ENCODE measurements at regions not wholly inside any gene's neighbourhood (a gene's known extent, or its start where the extent isn't known, plus 50 kb on each side); places are given as distances from the start of the nearest gene placed in this dataset.
"Not testable (repeated sequence)": the region's sequence is repeated elsewhere in the genome, so short reads cannot be mapped to it uniquely, and the experiment has no call there.

DNA sequence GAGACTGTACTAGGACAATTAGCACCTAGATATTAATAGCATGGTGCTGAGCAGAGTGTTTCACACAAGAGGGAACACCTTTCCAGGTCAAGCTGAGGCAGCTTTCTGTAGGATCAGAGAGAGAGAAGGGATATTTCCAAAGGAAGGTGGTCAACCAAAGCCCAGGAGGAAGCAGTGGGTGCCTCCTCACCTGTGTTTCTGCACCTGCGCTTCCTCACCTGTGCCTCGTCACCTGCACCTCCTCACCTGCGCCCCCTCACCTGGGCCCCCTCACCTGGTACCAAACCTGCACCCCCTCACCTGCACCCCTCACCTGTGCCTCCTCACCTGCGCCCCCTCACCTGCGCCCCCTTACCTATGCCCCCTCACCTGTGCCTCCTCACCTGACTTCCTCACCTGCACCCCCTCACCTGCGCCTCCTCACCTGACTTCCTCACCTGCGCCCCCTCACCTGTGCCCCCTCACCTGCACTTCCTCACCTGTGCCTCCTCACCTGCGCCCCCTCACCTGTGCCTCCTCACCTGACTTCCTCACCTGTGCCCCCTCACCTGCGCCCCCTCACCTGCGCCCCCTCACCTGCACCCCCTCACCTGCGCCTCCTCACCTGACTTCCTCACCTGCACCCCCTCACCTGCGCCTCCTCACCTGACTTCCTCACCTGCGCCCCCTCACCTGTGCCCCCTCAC is 67.9 kb downstream of the TTLL2 start:
- no peak for DNase-seq

DNA sequence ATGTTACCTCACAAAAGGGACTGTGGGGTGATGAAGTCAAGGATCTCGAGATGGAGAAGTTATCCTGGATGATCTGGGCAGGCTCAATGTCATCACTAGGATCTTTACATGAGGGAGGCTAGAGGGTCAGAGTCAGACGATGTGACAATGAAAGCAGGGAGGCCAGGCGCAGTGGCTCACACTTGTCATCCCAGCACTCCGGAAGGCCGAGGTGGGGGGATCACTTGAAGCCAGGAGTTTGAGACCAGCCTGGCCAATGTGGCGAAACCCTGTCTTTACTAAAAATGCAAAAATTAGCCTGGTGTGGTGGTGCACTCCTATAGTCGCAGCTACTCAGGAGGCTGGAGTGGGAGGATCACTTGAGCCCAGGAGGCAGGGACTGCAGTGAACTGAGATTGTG is 68.8 kb downstream of the TTLL2 start:
- DNase-seq = no peak

DNA sequence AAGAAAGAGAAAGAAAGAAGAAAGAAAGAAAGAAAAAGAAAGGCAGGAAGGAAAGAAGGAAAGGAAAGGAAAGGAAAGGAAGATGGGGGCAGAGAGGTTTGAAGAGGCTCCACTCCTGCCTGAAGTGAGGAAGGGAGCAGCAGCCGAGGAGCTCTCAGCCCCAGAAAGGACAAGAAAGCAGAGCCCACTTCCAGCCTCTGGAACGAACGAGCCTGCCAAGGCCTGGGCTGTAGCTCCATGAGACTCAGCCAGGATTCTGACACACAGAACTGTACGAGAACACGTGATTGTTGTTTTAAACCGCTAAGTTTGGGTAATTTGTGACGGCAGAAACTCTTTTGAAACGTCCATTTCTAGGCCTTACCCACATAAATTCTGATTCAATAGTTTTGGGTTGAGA is 69.5 kb downstream of the TTLL2 start:
- no peak for DNase-seq

DNA sequence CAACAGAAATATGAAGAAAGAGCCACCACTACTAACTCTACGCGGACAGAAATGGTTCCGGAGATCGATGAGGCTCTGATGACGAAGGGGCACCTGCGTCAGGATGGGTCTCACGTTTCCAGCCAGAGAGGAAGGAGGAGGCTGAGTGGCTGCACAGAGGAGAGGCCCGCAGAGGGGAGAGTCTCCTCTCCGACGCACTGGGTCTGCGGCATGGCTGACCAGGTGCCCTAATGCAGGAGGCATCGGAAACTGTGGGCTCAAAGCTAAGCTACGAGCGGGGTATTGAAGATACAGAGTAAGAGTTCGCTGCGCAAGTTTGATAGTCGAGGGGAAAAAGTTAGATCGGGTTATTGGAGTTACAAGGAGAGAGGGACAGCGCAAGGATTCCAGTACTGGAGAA is 69.9 kb downstream of the TTLL2 start:
- no peak for DNase-seq

DNA sequence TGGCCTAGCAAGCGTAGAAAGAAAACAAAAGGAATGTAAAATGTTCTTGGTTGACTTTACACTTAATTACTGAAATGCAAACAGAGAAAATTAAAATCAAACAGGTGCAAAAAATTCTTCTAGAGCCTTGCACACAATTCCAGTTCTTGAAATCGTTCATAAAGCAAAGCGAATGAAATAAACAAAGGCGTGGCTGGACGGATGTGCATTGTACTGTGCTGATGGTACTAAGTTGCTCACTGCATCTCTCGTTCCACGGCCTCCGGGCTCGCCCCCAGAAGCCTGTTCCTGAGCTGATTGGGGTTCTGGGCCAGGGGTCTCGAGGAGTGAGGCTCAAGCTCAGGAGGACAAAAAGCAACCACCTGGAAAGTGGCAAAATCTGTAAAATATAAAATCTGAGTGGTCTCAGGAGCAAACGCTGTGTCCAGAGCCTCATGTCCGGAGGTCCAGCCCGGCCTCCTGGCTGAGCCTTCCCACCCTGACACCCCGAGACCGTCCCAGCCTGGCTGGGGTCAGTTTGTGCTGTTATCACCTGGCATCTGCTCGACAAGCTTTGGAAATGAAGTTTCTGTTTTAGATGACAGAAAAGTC is 71.3 kb downstream of the TTLL2 start:
- no peak for DNase-seq

DNA sequence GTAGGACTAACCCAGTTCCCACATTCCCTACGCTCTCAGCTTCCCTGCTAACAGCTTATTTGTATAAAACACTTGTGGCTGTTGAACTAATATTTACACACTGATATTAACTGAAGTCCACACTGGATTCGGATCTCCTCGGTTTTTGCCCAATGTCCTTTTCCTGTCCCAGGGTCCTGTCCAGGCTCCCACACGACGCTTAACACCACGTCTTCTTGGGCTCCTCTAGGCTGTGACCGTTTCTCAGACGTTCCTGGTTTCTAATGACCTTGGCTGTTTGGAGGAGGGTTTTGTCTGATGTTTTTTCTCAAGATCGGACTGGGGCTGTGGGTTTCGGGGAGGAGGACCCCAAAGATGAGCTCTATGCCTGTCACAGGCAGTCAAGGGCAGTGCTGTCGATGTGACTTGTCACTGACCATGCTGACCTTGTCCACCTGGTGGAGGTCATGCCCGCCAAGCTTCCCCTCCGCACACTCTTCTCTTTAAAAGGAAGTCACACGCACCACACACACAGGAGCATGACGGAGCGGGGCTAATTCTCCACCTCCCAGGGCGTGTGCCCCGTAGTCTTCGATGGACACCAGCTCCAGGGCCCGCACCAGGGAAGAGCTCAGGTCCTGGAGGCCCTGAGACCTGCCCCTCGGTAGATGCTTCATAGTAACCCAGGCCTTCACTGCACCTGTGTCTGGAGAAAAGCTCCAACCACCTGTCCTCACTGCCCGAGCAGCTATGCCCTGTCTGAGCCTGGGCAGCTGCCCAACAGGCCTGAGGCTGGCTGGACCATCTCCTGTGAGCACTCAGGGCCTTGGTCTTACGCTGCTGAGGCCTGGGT is 72.0 kb downstream of the TTLL2 start:
- no peak for DNase-seq

DNA sequence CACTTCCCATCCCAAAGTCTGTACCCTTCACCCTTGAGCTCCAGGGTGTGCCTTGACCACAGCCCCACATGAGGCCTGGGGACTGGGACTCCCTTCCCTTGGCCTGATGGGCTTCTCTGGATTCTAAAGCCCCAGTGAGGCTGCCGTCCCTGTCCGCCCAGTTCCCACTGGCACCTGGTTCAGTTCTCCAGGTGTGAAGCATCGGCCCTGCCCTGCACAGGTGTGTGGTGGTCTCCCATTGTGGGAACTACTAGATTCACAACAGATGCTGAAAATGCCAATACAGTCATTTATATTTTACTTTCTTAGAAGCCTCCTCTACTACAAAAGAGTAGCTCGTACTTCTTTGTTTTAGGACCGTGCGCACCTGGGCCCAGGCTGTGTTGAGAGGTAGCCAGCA is 72.8 kb downstream of the TTLL2 start:
- no peak for DNase-seq

DNA sequence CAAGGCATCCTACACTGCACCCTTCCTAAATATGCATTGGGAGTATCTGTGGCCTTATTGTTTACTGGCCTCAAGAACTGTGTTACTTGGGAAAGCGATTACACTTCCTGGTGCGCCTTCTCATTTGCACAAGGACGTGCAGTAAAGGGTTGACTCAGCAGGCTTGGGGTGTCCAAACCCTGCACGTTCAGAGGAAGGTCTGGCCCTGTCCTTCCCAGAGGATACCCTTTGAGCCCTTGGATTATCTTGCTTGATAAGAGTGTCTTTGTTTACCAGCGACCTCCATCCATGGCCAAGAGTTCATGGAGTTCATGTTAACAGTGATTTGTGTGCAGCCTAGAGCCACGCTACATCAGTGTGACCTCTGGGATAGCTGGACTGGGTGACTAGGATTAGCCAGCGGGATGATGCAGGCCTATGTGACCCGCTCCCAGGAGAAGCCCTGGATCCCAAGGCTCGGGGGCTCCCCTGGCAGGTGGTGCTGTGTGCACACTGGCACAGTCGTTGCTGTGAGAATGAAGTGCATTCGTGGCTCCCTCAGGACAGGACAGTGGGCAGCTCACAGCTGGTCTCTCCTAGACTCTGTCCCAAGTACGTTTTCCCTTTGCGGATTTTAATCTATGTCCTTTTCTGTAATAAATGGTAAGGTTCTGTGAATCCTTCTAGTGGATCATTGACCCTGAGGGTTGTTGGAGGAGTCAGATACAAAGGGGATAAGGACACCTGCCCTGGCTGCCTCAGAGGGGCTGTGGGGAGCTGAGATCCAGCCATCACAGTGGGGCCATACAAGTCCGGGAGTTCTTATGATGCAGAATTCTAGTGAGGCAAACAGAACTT is 73.5 kb downstream of the TTLL2 start:
- no peak for DNase-seq

DNA sequence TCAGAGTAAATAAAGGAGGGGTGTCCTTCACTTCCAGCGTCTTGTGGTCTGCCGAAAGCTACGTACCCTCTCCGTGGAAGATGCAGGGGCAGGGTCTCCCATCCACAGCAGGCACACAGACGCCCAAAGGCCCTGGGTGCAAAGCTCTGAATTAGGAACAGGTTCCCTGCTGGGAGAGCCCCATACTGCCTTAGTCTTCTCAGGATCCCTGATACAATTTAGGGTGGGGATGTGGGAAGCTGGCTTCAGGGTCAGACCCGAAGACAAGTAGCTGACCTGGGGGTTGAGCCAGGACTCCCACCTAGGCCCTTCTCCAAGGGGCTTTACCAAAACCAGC is 74.1 kb downstream of the TTLL2 start:
- DNase-seq = no peak

DNA sequence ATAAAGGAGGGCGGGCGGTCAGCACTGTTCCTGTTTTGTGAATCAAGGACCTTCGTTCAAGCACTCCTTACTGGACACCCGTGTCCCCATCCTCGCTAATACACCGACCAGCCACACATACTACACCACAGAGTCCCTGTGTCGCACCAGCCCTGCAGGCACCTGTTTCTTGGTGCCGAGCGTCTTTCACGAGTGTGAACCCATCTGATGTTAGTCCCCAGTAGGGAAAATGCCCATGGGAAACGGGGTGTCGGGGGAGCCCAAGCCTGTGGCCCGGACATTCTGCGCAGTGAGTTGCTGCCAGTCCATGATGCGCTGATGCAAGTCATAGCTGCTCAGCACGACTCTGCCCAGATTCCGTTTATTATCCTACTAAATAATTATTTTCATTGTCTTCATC is 74.7 kb downstream of the TTLL2 start:
- DNase-seq = no peak

DNA sequence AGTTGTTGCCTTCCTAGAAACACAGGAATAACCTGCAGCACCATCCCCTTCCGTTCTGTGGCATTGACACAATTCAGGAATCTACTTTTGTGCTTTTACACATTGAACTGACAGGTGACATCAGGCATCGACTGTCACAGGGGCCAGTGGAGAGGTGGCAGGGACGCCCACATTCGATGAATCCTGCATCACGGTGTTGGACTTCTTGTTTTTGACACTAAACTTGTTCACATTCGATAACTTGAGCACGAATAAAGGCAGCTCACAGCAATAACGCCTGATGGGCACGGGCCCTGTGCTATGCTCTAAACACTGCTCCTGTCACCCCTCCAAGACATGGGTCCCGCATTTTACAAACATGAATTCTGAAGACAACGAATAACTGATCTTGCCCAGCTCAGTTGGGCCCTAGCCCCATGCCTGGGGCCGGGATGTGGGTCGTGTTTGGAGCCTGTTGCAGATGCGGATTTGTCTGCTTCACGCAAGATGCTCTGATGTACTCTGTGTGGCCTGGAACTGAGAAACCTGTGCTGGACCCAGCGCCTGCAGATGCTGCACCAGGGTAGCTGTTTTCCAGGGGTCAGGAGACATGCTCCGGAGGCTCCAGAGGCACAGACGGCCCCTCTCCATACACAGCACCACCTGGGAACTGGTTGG is 75.7 kb downstream of the TTLL2 start:
- no peak for DNase-seq

DNA sequence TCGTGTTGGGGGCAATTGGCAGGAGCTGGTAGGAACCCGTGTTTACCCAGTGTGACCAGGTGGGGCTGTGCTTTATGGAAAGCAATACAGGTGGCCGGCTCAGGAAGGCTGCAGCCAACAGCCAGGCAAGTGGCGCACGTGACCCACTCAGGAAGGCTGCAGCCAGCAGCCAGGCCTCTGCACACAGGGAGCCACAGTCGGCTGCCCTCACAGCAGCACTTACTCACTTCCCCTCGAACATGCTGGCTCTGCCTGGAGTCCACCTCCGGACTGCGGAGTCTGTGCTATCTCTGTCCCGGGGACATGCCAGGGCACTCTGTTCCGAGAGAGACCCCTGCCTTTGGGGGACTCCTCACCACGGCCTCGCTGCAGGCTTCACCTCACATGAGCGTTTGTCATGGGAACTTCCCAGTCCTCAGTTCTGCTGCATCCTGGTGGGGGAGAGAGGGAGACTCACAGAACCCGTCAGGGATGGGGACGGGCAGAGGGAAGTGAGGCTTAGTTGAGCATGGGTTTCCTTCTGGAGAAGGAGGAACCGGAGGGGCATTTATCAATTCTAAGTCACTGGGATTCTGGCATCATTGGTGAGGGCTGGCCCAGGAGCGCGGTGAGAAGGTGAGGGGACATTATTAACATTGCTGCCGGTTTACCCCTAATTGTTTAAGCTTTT is 76.8 kb downstream of the TTLL2 start:
- DNase-seq = no peak

DNA sequence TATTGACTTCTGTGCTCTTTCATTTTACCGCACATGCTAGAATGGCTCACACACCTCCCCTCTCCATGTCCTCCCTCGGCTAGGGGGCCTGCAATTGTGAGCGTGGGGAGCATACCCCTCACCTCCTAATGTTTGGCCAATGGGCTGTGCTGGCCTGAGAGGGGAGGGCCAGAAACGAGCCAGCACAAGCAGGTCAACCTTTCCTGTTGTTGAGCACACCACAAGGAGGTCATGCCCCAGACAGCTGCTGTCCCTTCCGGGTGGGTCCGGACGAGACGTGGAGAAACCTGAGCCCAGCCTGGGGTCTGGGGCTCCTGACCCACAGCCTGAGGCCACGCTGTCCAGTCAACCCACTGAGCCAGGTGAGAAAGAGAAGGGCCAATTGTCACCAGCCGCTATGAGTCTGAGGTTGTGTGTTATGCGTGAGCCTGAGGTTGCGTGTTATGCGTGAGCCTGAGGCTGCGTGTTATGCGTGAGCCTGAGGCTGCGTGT is 77.4 kb downstream of the TTLL2 start:
- DNase-seq = no peak

DNA sequence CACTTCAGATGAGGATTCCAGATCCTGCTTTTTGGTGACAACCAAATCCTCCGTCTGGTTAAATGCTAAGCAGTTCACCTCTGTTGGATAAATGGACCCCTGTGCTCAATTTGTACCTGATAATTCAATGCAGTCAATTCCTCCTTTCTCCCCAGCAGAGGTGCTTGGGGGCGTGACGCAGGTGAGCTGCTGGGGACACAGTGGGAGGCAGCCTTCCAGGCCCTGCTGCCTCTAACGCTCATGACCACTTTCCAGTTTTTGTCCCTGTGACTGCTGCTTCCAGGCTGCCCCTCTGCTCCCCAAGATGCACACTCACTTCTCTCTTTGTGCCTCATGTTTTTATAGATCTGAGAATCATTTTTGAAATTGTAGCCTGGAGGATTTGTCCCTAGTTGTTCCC is 78.5 kb downstream of the TTLL2 start:
- DNase-seq = no peak

DNA sequence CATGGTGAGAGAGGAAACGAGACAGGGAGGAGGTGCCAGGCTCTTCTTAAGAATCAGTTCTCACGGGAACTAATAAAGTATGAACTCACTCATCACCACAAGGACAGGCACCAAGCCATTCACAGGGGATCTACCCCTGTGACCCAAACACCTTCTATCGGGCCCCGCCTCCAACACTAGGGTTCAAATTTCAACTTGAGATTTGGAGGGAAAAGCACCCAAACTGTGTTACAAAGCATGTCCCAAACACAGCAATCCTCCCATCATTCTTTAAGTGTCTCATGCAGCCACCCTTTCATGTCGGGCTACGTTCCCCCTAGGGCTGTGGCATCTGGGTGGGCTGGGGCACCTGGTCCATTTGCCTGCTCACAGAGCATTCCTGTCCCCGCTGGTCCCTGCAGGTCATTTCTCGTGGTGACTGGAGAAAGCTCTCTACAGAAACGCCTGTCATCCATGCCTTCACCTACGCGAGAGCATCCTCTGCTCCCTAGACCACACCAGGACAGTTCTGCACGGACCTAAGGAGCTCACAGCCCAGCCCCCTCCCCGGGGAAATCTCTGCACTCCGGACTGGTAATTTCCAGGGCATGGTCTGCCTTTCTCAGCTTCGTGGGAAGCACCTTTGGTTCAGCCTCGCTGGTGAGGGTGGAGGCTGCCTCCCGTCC is 79.6 kb downstream of the TTLL2 start:
- DNase-seq = no peak

DNA sequence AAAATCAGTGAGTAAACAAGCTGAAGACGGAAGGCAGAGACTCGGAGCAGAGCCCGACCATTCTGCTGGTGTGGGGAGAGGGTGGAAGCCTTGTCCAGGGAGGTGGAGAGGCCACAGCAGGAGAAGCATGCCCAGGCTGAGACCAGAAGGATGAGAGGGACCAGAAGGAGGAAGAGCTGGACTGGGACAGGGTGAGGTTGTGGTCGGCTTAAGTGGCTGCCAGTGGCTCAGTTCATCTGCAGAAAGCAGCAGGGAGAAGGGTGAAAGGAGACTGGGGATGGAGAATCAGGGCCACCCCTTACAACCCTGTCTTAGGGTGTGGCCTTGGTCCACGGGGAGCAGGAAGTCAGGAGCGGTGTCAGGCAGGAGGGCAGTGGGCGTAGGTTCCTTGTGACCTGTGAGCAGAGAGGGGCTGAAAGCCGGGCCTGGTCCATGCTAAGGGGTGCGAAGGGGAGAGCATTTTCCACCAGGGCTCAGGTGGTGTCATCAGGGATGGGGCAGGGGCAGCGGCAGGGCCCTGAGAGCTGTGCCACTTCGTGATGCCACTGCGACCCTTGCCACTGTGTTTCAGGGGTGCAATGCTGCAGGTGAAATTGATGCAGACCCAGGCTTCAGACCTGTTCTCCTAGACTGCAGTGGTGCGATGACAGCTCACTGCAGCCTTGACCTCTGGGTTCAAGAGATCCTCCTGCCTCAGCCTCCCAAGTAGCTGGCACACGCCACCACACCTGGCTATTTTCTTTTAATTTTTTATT is 81.1 kb downstream of the TTLL2 start:
- DNase-seq = no peak

DNA sequence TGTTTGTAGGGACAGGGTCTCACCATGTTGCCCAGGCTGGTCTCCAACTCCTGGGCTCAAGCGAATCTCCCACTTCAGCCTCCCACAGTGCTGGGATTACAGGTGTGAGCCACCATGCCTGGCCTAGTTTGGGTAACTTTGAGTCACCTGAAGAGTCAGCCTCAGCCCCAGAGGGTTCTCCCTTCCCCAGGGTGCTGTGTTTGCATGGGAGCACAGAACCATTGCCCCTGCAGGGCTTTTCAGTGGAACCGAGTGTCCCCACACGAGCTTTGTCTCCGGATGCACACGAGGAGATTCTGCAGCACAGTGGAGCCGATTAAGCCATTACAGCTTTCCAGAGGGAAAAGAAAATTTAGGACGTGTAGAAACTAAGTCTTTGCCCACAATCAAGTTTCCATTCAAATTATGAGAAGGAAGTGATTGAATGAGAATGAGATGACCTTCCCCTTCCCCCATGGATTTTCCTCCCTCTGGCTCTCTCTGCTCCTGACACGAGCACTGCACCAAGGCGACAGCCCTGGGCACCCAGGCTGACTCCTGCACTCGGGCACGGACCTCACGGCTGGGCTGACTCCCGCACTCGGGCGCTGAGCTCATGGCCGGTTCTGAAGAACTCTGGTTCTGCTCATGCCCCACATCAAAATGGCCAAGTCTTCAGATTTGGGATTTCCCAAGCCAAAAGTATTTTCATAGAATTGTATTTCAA is 81.8 kb downstream of the TTLL2 start:
- DNase-seq = not testable (repeated sequence)

DNA sequence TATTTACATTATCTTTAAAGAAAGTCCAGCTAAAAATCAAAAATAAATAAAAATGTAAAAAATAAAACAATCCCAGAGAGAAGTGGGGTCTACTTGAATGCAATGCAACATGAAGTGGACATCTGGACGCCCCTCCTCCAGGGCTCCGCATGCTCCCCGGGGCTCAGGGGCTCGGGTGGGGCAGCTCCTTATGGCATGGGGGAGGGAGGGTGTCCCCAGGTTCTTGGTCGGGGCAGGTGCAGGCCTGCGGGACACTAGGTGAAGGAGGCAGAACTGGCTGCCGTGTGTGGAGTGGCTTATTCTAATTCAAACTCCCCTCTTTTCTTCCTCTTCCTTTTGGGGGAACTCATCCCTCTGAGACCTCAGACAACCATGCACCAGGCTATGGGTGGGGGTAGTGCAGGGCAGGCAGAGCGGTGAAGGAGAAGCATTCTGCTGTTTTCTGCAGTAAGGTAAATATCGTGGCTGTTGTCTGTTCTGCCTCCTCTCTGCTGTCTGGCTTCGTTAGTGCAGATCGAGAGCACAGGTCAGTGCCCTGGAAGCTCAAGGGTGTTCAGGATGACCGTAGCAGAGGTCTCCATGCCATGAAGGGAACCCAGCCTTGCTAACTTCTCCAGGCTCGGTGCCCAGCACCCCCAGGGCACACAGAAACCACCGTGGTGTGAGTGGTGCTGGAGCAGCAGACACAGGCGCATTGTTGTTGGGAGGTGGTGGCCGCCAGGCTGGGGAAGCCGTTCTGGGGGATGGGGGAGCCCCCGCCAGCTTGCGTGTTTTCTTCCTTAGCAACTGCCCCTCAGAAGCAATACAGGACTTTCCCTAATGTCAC is 82.6 kb downstream of the TTLL2 start:
- DNase-seq = no peak

DNA sequence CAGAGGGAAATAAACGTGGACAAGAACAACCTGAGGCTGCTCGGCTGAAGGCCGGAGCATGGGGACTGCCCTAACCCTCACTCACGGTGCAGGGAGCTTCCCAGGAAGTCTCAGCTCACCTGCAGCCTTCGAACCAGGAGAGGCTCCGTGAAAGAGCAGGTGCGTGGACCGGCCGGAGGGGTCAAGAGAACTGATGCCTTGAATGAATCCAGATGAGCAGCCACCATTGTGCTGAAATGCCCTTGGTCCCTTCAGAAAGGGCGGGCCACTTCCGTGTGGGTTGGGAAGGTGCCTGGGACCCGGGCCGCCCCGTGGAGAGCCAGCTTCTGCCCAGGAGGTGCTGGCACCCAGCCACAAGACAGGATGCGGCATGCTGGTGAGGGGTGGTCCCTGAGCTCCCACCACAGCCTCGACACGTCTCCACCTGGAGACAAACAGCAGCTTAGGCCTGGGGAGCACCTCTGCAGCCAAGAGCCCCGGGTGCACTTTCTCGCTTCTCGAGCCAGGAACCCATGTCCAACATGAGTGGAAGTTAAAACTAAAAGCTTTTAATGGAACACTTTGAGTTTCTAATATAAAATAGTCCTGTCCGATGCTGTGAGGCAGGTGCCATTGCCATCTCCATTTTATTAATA is 83.5 kb downstream of the TTLL2 start:
- DNase-seq = no peak
